ENCODE measurements at regions not wholly inside any gene's neighbourhood (a gene's known extent, or its start where the extent isn't known, plus 50 kb on each side); places are given as distances from the start of the nearest gene placed in this dataset.
A peak's percentile ranks its signal among the peaks of the same experiment; 100 is the strongest.
"Not testable (repeated sequence)": the region's sequence is repeated elsewhere in the genome, so short reads cannot be mapped to it uniquely, and the experiment has no call there.

GRCh38 chr19:14283813-14284520, 78.0 kb upstream of the ADGRL1 start:
- DNase-seq: peak; percentile 96

GRCh38 chr19:14279270-14279669, 73.3 kb upstream of the ADGRL1 start:
- DNase-seq: not testable (repeated sequence)

- no peak for DNase-seq
Observed at GRCh38 chr19:14277608-14278007, 71.6 kb upstream of the ADGRL1 start.

DNA sequence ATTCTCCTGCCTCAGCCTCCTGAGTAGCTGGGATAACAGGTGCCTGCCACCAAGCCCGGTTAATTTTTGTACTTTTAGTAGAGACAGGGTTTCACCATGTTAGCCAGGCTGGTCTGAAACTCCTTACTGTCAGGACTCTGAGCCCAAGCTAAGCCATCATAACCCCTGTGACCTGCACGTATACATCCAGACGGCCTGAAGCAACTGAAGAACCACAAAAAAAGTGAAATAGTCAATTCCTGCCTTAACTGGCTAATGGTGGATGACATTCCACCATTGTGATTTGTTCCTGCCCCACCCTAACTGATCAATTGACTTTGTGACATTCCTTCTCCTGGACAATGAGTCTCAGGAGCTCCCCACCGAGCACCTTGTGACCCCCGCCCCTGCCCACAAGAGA, 69.9 kb upstream of the ADGRL1 start:
- not testable (repeated sequence) for DNase-seq

- no peak for DNase-seq
Observed at GRCh38 chr19:14272623-14273022, 66.7 kb upstream of the ADGRL1 start.

DNA sequence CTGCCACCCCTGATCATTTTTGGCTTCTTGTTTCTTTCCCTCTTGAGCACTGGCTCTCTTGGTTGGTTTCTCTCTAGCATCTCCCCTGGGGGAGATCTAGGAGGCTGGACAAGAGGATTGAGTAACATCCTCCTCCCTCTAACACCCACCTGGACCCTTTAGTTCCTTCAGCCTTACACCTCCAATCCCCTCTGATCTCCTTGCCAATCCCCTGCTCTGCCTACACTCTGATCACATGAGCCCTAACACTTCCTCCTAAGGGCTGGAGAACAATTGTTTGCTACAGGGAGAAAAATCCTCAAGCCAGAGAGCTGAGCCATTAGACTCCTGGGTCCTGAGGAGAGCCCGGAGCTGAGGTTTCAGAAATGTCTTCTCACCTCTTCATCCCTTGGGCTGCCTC, 65.9 kb upstream of the ADGRL1 start:
- no peak for DNase-seq

DNA sequence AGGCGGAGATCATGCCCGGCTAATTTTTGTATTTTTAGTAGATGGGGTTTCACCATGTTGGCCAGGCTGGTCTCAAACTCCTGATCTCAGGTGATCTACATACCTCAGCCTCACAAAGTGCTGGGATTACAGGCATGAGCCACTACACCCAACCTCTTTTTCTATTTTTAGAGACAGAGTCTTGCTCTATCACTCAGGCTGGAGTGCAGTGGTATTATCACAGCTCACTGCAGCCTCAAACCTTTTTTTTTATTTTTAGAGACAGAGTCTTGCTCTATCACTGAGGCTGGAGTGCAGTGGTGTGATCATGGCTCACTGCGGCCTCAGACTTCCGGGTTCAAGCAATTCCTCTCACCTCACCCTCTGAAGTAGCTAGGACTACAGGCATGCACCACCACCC, 64.6 kb upstream of the ADGRL1 start:
- DNase-seq: not testable (repeated sequence)

- DNase-seq: no peak
Observed at GRCh38 chr19:14267224-14267741, 61.3 kb upstream of the ADGRL1 start.

DNA sequence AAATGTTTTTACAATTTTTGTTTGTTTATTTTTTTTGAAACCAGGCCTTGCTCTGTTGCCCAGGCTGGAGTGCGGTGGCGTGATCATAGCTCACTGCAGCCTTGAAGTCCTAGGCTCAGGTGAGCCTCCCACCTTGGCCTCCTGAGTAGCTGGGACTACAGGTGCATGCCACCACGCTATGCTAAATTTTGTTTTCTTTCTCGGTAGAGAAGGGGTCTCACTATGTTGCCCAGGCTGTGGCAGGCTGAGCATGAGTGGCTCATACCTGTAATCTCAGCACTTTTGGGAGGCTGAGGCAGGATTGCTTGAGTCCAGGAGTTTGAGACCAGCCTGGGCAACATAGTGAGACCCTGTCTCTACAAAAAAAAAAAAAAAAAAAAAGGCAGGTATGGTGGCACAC, 60.2 kb upstream of the ADGRL1 start:
- DNase-seq: not testable (repeated sequence)

DNA sequence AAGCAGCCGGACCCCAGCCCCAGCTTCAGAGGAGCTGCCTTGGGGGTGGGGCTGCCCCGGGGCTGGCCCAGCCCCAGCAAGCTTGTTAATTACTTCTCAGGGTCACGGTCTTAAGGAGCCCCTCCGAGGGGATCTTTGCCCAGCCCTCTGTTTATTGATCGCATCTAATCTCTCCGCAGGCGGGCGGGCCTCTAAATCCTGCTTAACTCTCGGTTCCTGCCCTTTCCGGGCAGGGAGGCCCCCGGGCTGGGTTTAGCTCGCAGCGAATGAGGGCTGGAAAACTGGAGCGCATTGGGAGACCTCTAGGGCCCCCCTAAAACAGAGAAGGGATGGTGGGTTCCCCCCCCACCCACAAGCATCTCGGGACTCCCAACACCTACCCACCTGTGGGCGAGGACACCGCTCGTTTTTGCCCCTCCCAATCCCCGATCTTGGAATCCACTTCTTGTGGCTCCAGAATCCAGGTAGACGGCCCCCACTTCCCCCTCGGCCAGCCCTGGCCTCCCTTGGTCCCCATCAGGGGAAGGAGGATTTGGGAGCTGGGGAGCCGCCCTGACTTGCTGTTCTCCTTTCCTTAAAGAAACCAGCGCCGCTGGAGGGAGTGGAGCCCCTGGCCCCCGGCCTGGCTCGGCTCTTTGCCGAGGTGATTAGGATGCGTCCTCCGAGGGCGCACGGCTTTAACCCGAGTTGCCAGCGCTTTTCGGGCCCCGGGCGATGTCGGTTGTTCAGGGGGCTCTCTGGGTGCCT, 59.5 kb upstream of the ADGRL1 start:
- DNase-seq: no peak

DNA sequence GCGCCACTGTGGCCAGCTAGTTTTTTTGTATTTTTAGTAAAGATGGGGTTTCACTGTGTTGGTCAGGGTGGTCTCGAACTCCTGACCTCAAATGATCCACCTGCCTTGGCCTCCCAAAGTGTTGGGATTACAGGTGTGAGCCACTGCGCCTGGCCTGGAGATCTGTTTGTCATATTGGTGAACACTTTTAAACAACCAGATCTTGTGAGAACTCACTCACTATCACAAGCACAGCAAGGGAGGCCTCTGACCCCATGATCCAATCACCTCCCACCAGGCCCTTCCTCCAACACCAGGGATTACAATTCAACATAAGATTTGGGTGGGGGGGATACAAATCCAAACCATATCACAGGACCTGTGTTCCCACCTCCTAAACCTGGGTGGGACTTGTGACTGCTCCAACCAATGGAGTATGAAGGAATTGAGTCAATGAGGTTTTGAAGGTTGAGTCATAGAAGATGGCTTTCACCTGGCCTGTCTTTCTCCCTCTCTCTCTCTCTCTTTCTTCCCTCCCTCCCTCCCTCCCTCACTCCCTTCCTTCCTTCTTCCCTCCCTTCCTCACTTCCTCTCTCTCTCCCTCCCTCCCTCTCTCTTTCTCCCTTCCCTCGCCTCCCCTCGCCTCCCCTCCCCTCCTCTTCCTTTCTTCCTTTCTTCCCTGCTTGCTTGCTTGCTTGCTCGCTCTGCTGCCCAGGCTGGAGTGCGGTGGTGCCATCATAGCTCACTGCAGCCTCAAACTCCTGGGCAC, 50.1 kb upstream of the ADGRL1 start:
- not testable (repeated sequence) for DNase-seq
